ENCODE measurements at regions not wholly inside any gene's neighbourhood (a gene's known extent, or its start where the extent isn't known, plus 50 kb on each side); places are given as distances from the start of the nearest gene placed in this dataset.

- TF ChIP-seq CHD4 (IDR thresholded peaks at IDR 0.05; ENCODE audit: borderline replicate concordance) (no peak), ATOH8 (CRISPR knock-in tag; IDR thresholded peaks at IDR 0.05; ENCODE audit: low read depth) (no peak), CTCF (IDR thresholded peaks at IDR 0.05) (no peak), POLR2A (IDR thresholded peaks at IDR 0.05; ENCODE audit: low read length) (no peak), MAFK (IDR thresholded peaks at IDR 0.05; ENCODE audit: partially characterized antibody) (no peak), SMC3 (IDR thresholded peaks at IDR 0.05) (no peak), RCOR1 (IDR thresholded peaks at IDR 0.05; ENCODE audit: low read depth, low read length) (no peak), REST (IDR thresholded peaks at IDR 0.05) (no peak)
Measured at GRCh38 chr1:89453123-89453972, 71.3 kb upstream of the LRRC8B start.
